K562 (cell line): ENCODE measurements at regions not wholly inside any gene's neighbourhood (a gene's known extent, or its start where the extent isn't known, plus 50 kb on each side); places are given as distances from the start of the nearest gene placed in this dataset.
"Not testable (repeated sequence)": the region's sequence is repeated elsewhere in the genome, so short reads cannot be mapped to it uniquely, and the experiment has no call there.

Experiments
- ATAC-seq: fragments of 200-7000 bp; cut with Tn5 transposase; 3 replicates; pipeline ENCODE4 v1.9.1; 2020; ENCODE audit warnings: moderate library complexity
- BruUV-seq: library from RNA; stranded (reverse); fragments of 400-500 nt; replicated peaks from 2 replicates; lab custom pipeline; 2021; lab: Mats Ljungman, UMichigan
- CTCF ChIA-PET: fragments of 300-600 bp; formaldehyde crosslinking; extraction: SDS; loops from one replicate; lab custom pipeline; 2021; ENCODE audit warnings: low intra/inter-chr PET ratio; lab: Yijun Ruan, JAX
- POLR2A ChIA-PET: fragments of 300-600, 350-650 bp; sonication (Branson Sonifier 250); formaldehyde crosslinking; extraction: SDS; loops from one replicate; lab custom pipeline; 2021; ENCODE audit warnings: antibody characterized with exemption, inconsistent platforms; lab: Yijun Ruan, JAX
- DNase-seq, 4 experiments: peaks; one replicate each; pipeline versions ENCODE4 v3.0.0 to v3.0.0-alpha.2; 2011 to 2018; ENCODE audit warnings: low spot score in 3 of 4, mixed read lengths in 3 of 4; ENCODE audit errors: extremely low read depth in 1 of 4
- FAIRE-seq: peaks from 2 replicates; lab custom pipeline; 2011; peaks lifted over from hg19 to GRCh38; lab: Jason Lieb, UNC
- H2AFZ ChIP-seq: 2 replicates; pipeline ENCODE4 v1.6.0; 2011; ENCODE audit warnings: low read depth, low read length, control low read depth, inconsistent platforms
- H3K27ac ChIP-seq: fragments of 200-600 bp; 3 replicates; pipeline ENCODE4 v1.8.0; 2011; ENCODE audit warnings: low read depth, mild to moderate bottlenecking, control low read depth, inconsistent platforms, low read length, moderate library complexity, mixed read lengths; ENCODE audit errors: extremely low read depth
- H3K27me3 ChIP-seq, 2 experiments: fragments of 300-600 bp in 1 of 2; 2 replicates in 1 of 2; 3 replicates in 1 of 2; pipeline versions ENCODE4 v1.6.0 to v1.8.0; 2011; ENCODE audit warnings: inconsistent platforms in 2 of 2, low read length in 2 of 2, mild to moderate bottlenecking in 1 of 2, mixed read lengths in 1 of 2, moderate library complexity in 1 of 2; ENCODE audit not compliant: control insufficient read depth in 2 of 2, insufficient read depth in 2 of 2
- H3K36me3 ChIP-seq: fragments of 300-600 bp; 3 replicates; pipeline ENCODE4 v1.8.0; 2011; ENCODE audit warnings: mild to moderate bottlenecking, low read length, inconsistent platforms; ENCODE audit not compliant: control insufficient read depth, insufficient read depth
- H3K4me1 ChIP-seq, 2 experiments: fragments of 200-600 bp in 1 of 2; replicated peaks in 1 of 2; 2 replicates in 1 of 2; 3 replicates in 1 of 2; pipeline versions ENCODE4 v1.5.1 to v1.8.0; 2011; ENCODE audit warnings: inconsistent platforms in 2 of 2, low read length in 2 of 2, mild to moderate bottlenecking in 1 of 2, mixed read lengths in 1 of 2, moderate library complexity in 1 of 2; ENCODE audit not compliant: control insufficient read depth in 2 of 2, insufficient read depth in 2 of 2
- H3K4me2 ChIP-seq: 2 replicates; pipeline ENCODE4 v1.6.1; 2011; ENCODE audit warnings: low read length, control low read depth, inconsistent platforms, mixed read lengths; ENCODE audit not compliant: insufficient read depth
- H3K4me3 ChIP-seq: fragments of 200-600 bp; sonication (generic), shearing (Covaris generic); 2 replicates; pipeline ENCODE4 v1.5.1; 2016; ENCODE audit warnings: control low read depth, inconsistent platforms
- H3K79me2 ChIP-seq: fragments of 200-600 bp; 3 replicates; pipeline ENCODE4 v1.8.0; 2011; ENCODE audit warnings: low read length, inconsistent platforms; ENCODE audit not compliant: control insufficient read depth, insufficient read depth
- H3K9ac ChIP-seq, 2 experiments: 2 replicates each; pipeline versions ENCODE4 v1.6.0 to v1.6.1; 2011; ENCODE audit warnings: low read depth in 2 of 2, low read length in 2 of 2, control low read depth in 1 of 2, inconsistent platforms in 1 of 2, mild to moderate bottlenecking in 1 of 2, mixed read lengths in 1 of 2; ENCODE audit not compliant: insufficient read depth in 1 of 2
- H3K9me1 ChIP-seq: one replicate; pipeline ENCODE4 v1.6.0; 2011; ENCODE audit warnings: inconsistent platforms, mild to moderate bottlenecking, low read length, moderate library complexity; ENCODE audit not compliant: control insufficient read depth, insufficient read depth
- H3K9me3 ChIP-seq: replicated peaks from 2 replicates; pipeline ENCODE4 v1.5.1; 2011; ENCODE audit warnings: low read depth, low read length, inconsistent platforms; ENCODE audit not compliant: control insufficient read depth, insufficient read depth
- H4K20me1 ChIP-seq: replicated peaks from 2 replicates; pipeline ENCODE4 v1.6.1; 2011; ENCODE audit warnings: low read length, inconsistent platforms, mixed read lengths; ENCODE audit not compliant: control insufficient read depth, insufficient read depth
- RFX5 ChIP-seq: IDR thresholded peaks from 2 replicates; pipeline ENCODE4 v1.6.1; 2011; ENCODE audit warnings: low read depth, mild to moderate bottlenecking, improper control_type of control experiment, low read length
- SIX5 ChIP-seq, 2 experiments: IDR thresholded peaks; 2 replicates each; pipeline ENCODE4 v1.6.1; 2011; ENCODE audit warnings: low read length in 2 of 2, borderline replicate concordance in 1 of 2, low read depth in 1 of 2, mild to moderate bottlenecking in 1 of 2, moderate library complexity in 1 of 2; ENCODE audit not compliant: insufficient read depth in 1 of 2
- WGBS: fragments of 100-300 bp; shearing (Covaris generic); methylation state at CpG from one replicate; pipeline ENCODE4 v1.1.6; 2016; ENCODE audit warnings: low coverage, mixed read lengths; ENCODE audit not compliant: insufficient coverage; ENCODE audit errors: missing lambda C conversion rate; 5-methylcytosine and 5-hydroxymethylcytosine counted together
- in situ Hi-C: fragments of 300-500 bp; cut with MboI; formaldehyde crosslinking; loops from 4 replicates; pipeline ENCODE4 v1.15.0; 2018; ENCODE audit warnings: inconsistent platforms, mixed read lengths
- intact Hi-C: fragments of 100-400 bp; cut with micrococcal nuclease; formaldehyde crosslinking; loops from 2 replicates; pipeline ENCODE4 v1.14.2; 2022

GRCh38 chr3:145094355-145094941 is 1066.5 kb downstream of the PLOD2 start:
- 0% methylated on average over 3 of the region's 3 CpGs for WGBS
- no peak overlapping the region for H3K4me3 ChIP-seq
- no peaks in the 10 kb centered on the region for H3K9me1 ChIP-seq
- no peaks in the 10 kb centered on the region for H3K9me3 ChIP-seq
- H3K27me3 ChIP-seq = no peaks in the 10 kb centered on the region
- no peak overlapping the region for H3K4me2 ChIP-seq
- no peaks in the 10 kb centered on the region for H4K20me1 ChIP-seq
- FAIRE-seq (no peak), ATAC-seq (no peak), DNase-seq (no peak)
- no peak for TF ChIP-seq SIX5 (IDR thresholded peaks at IDR 0.05; ENCODE audit: borderline replicate concordance in 1 of 2, insufficient read depth in 1 of 2, low read depth in 1 of 2, low read length in 2 of 2)
- TF ChIP-seq RFX5 = peak; percentile 88
- H3K27ac ChIP-seq = no peak overlapping the region
- no peaks in the 10 kb centered on the region for H3K79me2 ChIP-seq
- intact Hi-C loops (no loop called here), in situ Hi-C loops (no loop called here)
- ChIA-PET CTCF (no interaction called here), POLR2A (no interaction called here)
- no peak overlapping the region for H3K9ac ChIP-seq
- BruUV-seq = no TSS peak
- no peak overlapping the region for H2AFZ ChIP-seq
- no peaks in the 10 kb centered on the region for H3K36me3 ChIP-seq
- no peaks in the 10 kb centered on the region for H3K4me1 ChIP-seq

- H4K20me1 ChIP-seq, DNase-seq, BruUV-seq, FAIRE-seq, H3K27ac ChIP-seq, H3K9me3 ChIP-seq, H2AFZ ChIP-seq, POLR2A ChIA-PET, H3K4me3 ChIP-seq, intact Hi-C loops, H3K4me1 ChIP-seq, H3K4me2 ChIP-seq, H3K9me1 ChIP-seq, H3K27me3 ChIP-seq, H3K79me2 ChIP-seq, in situ Hi-C loops, H3K9ac ChIP-seq, CTCF ChIA-PET, ATAC-seq, H3K36me3 ChIP-seq: not testable (repeated sequence)
- 0% methylated on average over 5 of the region's 5 CpGs for WGBS
These were observed 1049.8 kb downstream of the PLOD2 start for GRCh38 chr3:145111141-145111540.
